ENCODE measurements at regions not wholly inside any gene's neighbourhood (a gene's known extent, or its start where the extent isn't known, plus 50 kb on each side); places are given as distances from the start of the nearest gene placed in this dataset.

DNA sequence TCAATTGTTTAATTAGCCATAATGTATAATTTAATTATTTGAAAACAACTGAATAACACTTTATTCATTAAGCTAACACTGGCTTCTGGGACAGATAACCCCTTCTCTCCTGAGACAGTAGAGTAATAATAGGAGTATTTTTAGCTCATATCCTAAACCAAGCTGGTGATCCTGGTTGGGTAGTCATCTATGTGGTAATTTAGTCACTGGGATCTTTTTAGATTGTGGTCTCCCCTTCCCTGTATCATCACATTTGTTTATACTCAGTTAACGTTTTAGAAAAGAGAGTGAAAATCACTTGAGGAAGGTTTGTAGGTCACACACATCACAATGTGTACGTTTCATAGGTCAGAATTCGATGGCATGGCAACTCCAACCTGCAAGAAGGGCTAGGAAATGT lies 1356.6 kb upstream of the ADGRL2 start:
- Histone ChIP-seq H3K27me3 (ENCODE audit: control insufficient read depth, insufficient read depth, low read length) (no peaks in the 10 kb centered on the region), H3K27ac (ENCODE audit: low read length) (no peak overlapping the region), H3K9me3 (ENCODE audit: control insufficient read depth, insufficient read depth, low read depth, low read length) (no peaks in the 10 kb centered on the region), H3K36me3 (ENCODE audit: control insufficient read depth, insufficient read depth, low read length) (no peaks in the 10 kb centered on the region), H3K4me3 (ENCODE audit: low read depth in 2 of 2, low read length in 2 of 2) (no peak overlapping the region), H3K4me1 (ENCODE audit: control insufficient read depth, insufficient read depth, low read length) (no peaks in the 10 kb centered on the region)
- TF ChIP-seq TCF7L2 (IDR thresholded peaks at IDR 0.05; ENCODE audit: low read depth, low read length) = no peak
- no TSS peak for BruUV-seq (replicated peaks)
- DNase-seq (ENCODE audit: low read depth, low spot score) = no peak
- POLR2A ChIA-PET = no interaction called here
- intact Hi-C loops (cut with micrococcal nuclease; ENCODE audit: unreplicated experiment) (no loop called here), in situ Hi-C loops (cut with HindIII; ENCODE audit: low pct_unique_long_range_greater_than_20kb, low sequenced_read_pairs) (no loop called here)
- CTCF ChIA-PET = no interaction called here
- no peak for ATAC-seq

DNA sequence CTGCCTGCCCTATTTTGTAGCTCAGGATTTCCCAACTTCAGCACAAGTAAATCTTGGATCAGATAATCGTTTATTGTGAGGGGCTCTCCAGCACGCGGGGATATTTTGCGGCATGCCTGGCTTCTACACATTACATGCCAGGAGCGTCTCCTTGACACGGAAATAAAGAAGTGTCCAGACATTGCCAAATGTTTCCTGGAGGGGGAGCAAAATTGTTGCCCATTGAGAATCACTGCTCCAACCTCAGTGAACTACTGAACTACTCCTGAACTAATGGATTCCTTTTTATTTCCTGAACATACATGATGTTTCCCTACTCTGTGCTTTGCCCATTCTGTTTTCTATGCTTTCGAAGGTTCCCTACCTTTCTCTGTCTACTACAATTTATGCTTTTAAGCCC lies 1359.1 kb upstream of the ADGRL2 start:
- POLR2A ChIA-PET = no interaction called here
- Histone ChIP-seq H3K27ac (ENCODE audit: low read length) (no peak overlapping the region), H3K4me1 (ENCODE audit: control insufficient read depth, insufficient read depth, low read length) (no peaks in the 10 kb centered on the region), H3K36me3 (ENCODE audit: control insufficient read depth, insufficient read depth, low read length) (no peaks in the 10 kb centered on the region), H3K9me3 (ENCODE audit: control insufficient read depth, insufficient read depth, low read depth, low read length) (no peaks in the 10 kb centered on the region), H3K4me3 (ENCODE audit: low read depth in 2 of 2, low read length in 2 of 2) (no peak overlapping the region), H3K27me3 (ENCODE audit: control insufficient read depth, insufficient read depth, low read length) (no peaks in the 10 kb centered on the region)
- no peak for ATAC-seq
- no peak for DNase-seq (ENCODE audit: low read depth, low spot score)
- BruUV-seq (replicated peaks) = no TSS peak
- in situ Hi-C loops (cut with HindIII; ENCODE audit: low pct_unique_long_range_greater_than_20kb, low sequenced_read_pairs) = no loop called here
- TF ChIP-seq SIN3A (IDR thresholded peaks at IDR 0.05; ENCODE audit: borderline replicate concordance, insufficient read depth, low read depth, low read length) (no peak), POLR2AphosphoS5 (IDR thresholded peaks at IDR 0.05; ENCODE audit: low read depth, low read length) (no peak), TCF7L2 (IDR thresholded peaks at IDR 0.05; ENCODE audit: low read depth, low read length) (no peak)
- TF ChIP-seq, protein P1, sequence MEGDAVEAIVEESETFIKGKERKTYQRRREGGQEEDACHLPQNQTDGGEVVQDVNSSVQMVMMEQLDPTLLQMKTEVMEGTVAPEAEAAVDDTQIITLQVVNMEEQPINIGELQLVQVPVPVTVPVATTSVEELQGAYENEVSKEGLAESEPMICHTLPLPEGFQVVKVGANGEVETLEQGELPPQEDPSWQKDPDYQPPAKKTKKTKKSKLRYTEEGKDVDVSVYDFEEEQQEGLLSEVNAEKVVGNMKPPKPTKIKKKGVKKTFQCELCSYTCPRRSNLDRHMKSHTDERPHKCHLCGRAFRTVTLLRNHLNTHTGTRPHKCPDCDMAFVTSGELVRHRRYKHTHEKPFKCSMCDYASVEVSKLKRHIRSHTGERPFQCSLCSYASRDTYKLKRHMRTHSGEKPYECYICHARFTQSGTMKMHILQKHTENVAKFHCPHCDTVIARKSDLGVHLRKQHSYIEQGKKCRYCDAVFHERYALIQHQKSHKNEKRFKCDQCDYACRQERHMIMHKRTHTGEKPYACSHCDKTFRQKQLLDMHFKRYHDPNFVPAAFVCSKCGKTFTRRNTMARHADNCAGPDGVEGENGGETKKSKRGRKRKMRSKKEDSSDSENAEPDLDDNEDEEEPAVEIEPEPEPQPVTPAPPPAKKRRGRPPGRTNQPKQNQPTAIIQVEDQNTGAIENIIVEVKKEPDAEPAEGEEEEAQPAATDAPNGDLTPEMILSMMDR (IDR thresholded peaks at IDR 0.05) = no peak
- TF ChIP-seq, protein P2, sequence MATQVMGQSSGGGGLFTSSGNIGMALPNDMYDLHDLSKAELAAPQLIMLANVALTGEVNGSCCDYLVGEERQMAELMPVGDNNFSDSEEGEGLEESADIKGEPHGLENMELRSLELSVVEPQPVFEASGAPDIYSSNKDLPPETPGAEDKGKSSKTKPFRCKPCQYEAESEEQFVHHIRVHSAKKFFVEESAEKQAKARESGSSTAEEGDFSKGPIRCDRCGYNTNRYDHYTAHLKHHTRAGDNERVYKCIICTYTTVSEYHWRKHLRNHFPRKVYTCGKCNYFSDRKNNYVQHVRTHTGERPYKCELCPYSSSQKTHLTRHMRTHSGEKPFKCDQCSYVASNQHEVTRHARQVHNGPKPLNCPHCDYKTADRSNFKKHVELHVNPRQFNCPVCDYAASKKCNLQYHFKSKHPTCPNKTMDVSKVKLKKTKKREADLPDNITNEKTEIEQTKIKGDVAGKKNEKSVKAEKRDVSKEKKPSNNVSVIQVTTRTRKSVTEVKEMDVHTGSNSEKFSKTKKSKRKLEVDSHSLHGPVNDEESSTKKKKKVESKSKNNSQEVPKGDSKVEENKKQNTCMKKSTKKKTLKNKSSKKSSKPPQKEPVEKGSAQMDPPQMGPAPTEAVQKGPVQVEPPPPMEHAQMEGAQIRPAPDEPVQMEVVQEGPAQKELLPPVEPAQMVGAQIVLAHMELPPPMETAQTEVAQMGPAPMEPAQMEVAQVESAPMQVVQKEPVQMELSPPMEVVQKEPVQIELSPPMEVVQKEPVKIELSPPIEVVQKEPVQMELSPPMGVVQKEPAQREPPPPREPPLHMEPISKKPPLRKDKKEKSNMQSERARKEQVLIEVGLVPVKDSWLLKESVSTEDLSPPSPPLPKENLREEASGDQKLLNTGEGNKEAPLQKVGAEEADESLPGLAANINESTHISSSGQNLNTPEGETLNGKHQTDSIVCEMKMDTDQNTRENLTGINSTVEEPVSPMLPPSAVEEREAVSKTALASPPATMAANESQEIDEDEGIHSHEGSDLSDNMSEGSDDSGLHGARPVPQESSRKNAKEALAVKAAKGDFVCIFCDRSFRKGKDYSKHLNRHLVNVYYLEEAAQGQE (IDR thresholded peaks at IDR 0.05; ENCODE audit: insufficient read depth in 1 of 2, low read depth in 2 of 2, low read length in 1 of 2) = no peak
- intact Hi-C loops (cut with micrococcal nuclease; ENCODE audit: unreplicated experiment) = no loop called here
- CTCF ChIA-PET = no interaction called here

DNA sequence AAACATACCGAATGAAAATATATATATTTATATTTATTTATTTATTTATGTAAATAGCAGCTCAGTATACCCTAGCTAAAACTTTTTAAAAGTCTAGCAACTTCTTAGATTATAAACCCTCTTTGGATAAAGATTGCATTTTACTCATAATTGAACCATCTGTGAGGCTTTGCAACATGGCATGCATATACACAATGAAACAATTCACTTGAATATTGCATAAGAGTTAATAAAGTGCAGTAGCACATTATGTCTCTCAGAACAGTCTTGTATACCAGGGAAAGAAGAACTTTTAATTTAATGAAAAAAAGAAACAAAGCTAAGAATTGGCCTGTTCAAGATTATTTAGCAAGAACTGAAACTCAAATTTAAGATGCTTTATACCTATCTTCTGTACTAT lies 1363.9 kb upstream of the ADGRL2 start:
- intact Hi-C loops (cut with micrococcal nuclease; ENCODE audit: unreplicated experiment) = no loop called here
- no TSS peak for BruUV-seq (replicated peaks)
- CTCF ChIA-PET = no interaction called here

More for the DNA sequence above, 1363.9 kb upstream of the ADGRL2 start:
- no peak overlapping the region for H3K27ac ChIP-seq (ENCODE audit: low read length)
- no peak for DNase-seq (ENCODE audit: low read depth, low spot score)
- H3K36me3 ChIP-seq (ENCODE audit: control insufficient read depth, insufficient read depth, low read length) = no peaks in the 10 kb centered on the region
- TF ChIP-seq TCF7L2 (IDR thresholded peaks at IDR 0.05; ENCODE audit: low read depth, low read length) (no peak), SIN3A (IDR thresholded peaks at IDR 0.05; ENCODE audit: borderline replicate concordance, insufficient read depth, low read depth, low read length) (no peak), POLR2AphosphoS5 (IDR thresholded peaks at IDR 0.05; ENCODE audit: low read depth, low read length) (no peak)
- TF ChIP-seq, protein P1 (IDR thresholded peaks at IDR 0.05) = no peak
- TF ChIP-seq, protein P2 (IDR thresholded peaks at IDR 0.05; ENCODE audit: insufficient read depth in 1 of 2, low read depth in 2 of 2, low read length in 1 of 2) = no peak
- no peak for ATAC-seq
- H3K4me3 ChIP-seq (ENCODE audit: low read depth in 2 of 2, low read length in 2 of 2) = no peak overlapping the region
- no peaks in the 10 kb centered on the region for H3K4me1 ChIP-seq (ENCODE audit: control insufficient read depth, insufficient read depth, low read length)
- H3K27me3 ChIP-seq (ENCODE audit: control insufficient read depth, insufficient read depth, low read length) = no peaks in the 10 kb centered on the region
- in situ Hi-C loops (cut with HindIII; ENCODE audit: low pct_unique_long_range_greater_than_20kb, low sequenced_read_pairs) = no loop called here
- H3K9me3 ChIP-seq (ENCODE audit: control insufficient read depth, insufficient read depth, low read depth, low read length) = no peaks in the 10 kb centered on the region
- POLR2A ChIA-PET = no interaction called here

Data from Panc1 (cell line).